Naive B cell (primary cell): ENCODE measurements at regions not wholly inside any gene's neighbourhood (a gene's known extent, or its start where the extent isn't known, plus 50 kb on each side); places are given as distances from the start of the nearest gene placed in this dataset.
"Not testable (repeated sequence)": the region's sequence is repeated elsewhere in the genome, so short reads cannot be mapped to it uniquely, and the experiment has no call there.

Experiments
- ATAC-seq, 2 donors: fragments of 150-1000 bp; cut with Tn5 transposase; 2 replicates each; pipeline ENCODE4 v1.10.0; 2021; ENCODE audit warnings: low read depth in 2 of 2, mild to moderate bottlenecking in 2 of 2, moderate library complexity in 2 of 2
- DNase-seq: peaks from one replicate; pipeline ENCODE4 v3.0.0; 2022
- H3K27ac Mint-ChIP-seq, 6 donors: one replicate each; pipeline ENCODE4 v1.8.0; 2020 to 2022; ENCODE audit warnings: mild to moderate bottlenecking in 6 of 6, mixed read lengths in 6 of 6, moderate library complexity in 5 of 6, inconsistent platforms in 2 of 6
- H3K27me3 Mint-ChIP-seq, 3 donors: one replicate each; pipeline ENCODE4 v1.8.0; 2021 to 2022; ENCODE audit warnings: mixed read lengths in 3 of 3, mild to moderate bottlenecking in 1 of 3
- H3K36me3 Mint-ChIP-seq, 2 donors: one replicate each; pipeline ENCODE4 v1.8.0; 2020 to 2022; ENCODE audit warnings: mixed read lengths in 2 of 2, inconsistent platforms in 1 of 2, mild to moderate bottlenecking in 1 of 2
- H3K4me1 Mint-ChIP-seq, 3 donors: one replicate each; pipeline ENCODE4 v1.8.0; 2020 to 2022; ENCODE audit warnings: mixed read lengths in 3 of 3, inconsistent platforms in 1 of 3, mild to moderate bottlenecking in 1 of 3, moderate library complexity in 1 of 3
- H3K4me3 Mint-ChIP-seq, 8 donors: one replicate each; pipeline ENCODE4 v1.8.0; 2020 to 2022; ENCODE audit warnings: mild to moderate bottlenecking in 8 of 8, mixed read lengths in 8 of 8, moderate library complexity in 8 of 8, inconsistent platforms in 2 of 8
- H3K9me3 Mint-ChIP-seq, 7 donors: one replicate each; pipeline ENCODE4 v1.8.0; 2020 to 2022; ENCODE audit warnings: mixed read lengths in 7 of 7, mild to moderate bottlenecking in 5 of 7, inconsistent platforms in 2 of 7, moderate library complexity in 1 of 7

- H3K9me3 Mint-ChIP-seq, result peaks cover 0 to 5% (median 0%) of the 10 kb centered on the region in 7 donors
- H3K36me3 Mint-ChIP-seq, result peaks cover 0 to 6% of the 10 kb centered on the region in 2 donors
- peaks cover 11 to 25% (median 25%) of the 10 kb centered on the region in 3 donors for H3K27me3 Mint-ChIP-seq
- H3K4me1 Mint-ChIP-seq, result no peaks in the 10 kb centered on the region
- H3K27ac Mint-ChIP-seq, result no peak overlapping the region
- DNase-seq (no peak), ATAC-seq (no peak)
- H3K4me3 Mint-ChIP-seq, result no peak overlapping the region
Observed at GRCh38 chr6:4640139-4640538, 136.1 kb upstream of the CDYL start.

GRCh38 chr6:4638641-4639040 lies 137.6 kb upstream of the CDYL start:
- ATAC-seq (no peak), DNase-seq (no peak)
- H3K36me3 Mint-ChIP-seq, result peaks cover 0 to 6% of the 10 kb centered on the region in 2 donors
- H3K4me1 Mint-ChIP-seq, result no peaks in the 10 kb centered on the region
- no peak overlapping the region for H3K27ac Mint-ChIP-seq
- H3K4me3 Mint-ChIP-seq, result no peak overlapping the region
- H3K27me3 Mint-ChIP-seq, result peaks cover 11 to 25% (median 16%) of the 10 kb centered on the region in 3 donors
- peaks cover 0 to 5% (median 0%) of the 10 kb centered on the region in 7 donors for H3K9me3 Mint-ChIP-seq

GRCh38 chr6:4637691-4638433 lies 138.3 kb upstream of the CDYL start:
- no peak overlapping the region for H3K27ac Mint-ChIP-seq
- H3K4me1 Mint-ChIP-seq, result no peaks in the 10 kb centered on the region
- H3K4me3 Mint-ChIP-seq, result no peak overlapping the region
- ATAC-seq (no peak), DNase-seq (no peak)
- H3K36me3 Mint-ChIP-seq, result peaks cover 0 to 6% of the 10 kb centered on the region in 2 donors
- peaks cover 11 to 24% (median 14%) of the 10 kb centered on the region in 3 donors for H3K27me3 Mint-ChIP-seq
- peaks cover 0 to 5% (median 0%) of the 10 kb centered on the region in 7 donors for H3K9me3 Mint-ChIP-seq

- H3K27me3 Mint-ChIP-seq, result peaks cover 14 to 22% (median 16%) of the 10 kb centered on the region in 3 donors
- H3K4me1 Mint-ChIP-seq, result no peaks in the 10 kb centered on the region
- ATAC-seq, result no peak
- H3K9me3 Mint-ChIP-seq, result peaks cover 0 to 12% (median 0%) of the 10 kb centered on the region in 7 donors
- H3K4me3 Mint-ChIP-seq, result peak overlapping the region in 1 of 8 donors; percentile 30
- DNase-seq, result no peak
- H3K36me3 Mint-ChIP-seq, result peaks cover 0 to 6% of the 10 kb centered on the region in 2 donors
- H3K27ac Mint-ChIP-seq, result no peak overlapping the region
Observed at GRCh38 chr6:4636881-4637224, 139.4 kb upstream of the CDYL start.

- peaks cover 0 to 6% of the 10 kb centered on the region in 2 donors for H3K36me3 Mint-ChIP-seq
- H3K9me3 Mint-ChIP-seq, result peaks cover 0 to 12% (median under 1%) of the 10 kb centered on the region in 7 donors
- ATAC-seq (no peak), DNase-seq (no peak)
- no peaks in the 10 kb centered on the region for H3K4me1 Mint-ChIP-seq
- no peak overlapping the region for H3K27ac Mint-ChIP-seq
- H3K4me3 Mint-ChIP-seq, result peak overlapping the region in 1 of 8 donors; percentile 30
- H3K27me3 Mint-ChIP-seq, result peaks cover 14 to 22% (median 16%) of the 10 kb centered on the region in 3 donors
Observed at GRCh38 chr6:4636191-4636880, 139.9 kb upstream of the CDYL start.

GRCh38 chr6:4635666-4636065 lies 140.5 kb upstream of the CDYL start:
- ATAC-seq (no peak), DNase-seq (no peak)
- Mint-ChIP-seq H3K27ac (no peak overlapping the region), H3K27me3 (peaks cover 14 to 21% (median 16%) of the 10 kb centered on the region in 3 donors), H3K36me3 (peaks cover 3 to 6% of the 10 kb centered on the region in 2 donors), H3K4me1 (no peaks in the 10 kb centered on the region), H3K4me3 (no peak overlapping the region), H3K9me3 (peaks cover 0 to 18% (median 3%) of the 10 kb centered on the region in 7 donors)

GRCh38 chr6:4632421-4632820 lies 143.8 kb upstream of the CDYL start:
- H3K27me3 Mint-ChIP-seq, result peaks cover 0 to 5% (median 2%) of the 10 kb centered on the region in 3 donors
- DNase-seq (no peak), ATAC-seq (no peak)
- no peaks in the 10 kb centered on the region for H3K4me1 Mint-ChIP-seq
- peaks cover 6 to 17% of the 10 kb centered on the region in 2 donors for H3K36me3 Mint-ChIP-seq
- H3K9me3 Mint-ChIP-seq, result peaks cover 2 to 36% (median 21%) of the 10 kb centered on the region in 7 donors
- no peak overlapping the region for H3K27ac Mint-ChIP-seq
- no peak overlapping the region for H3K4me3 Mint-ChIP-seq

GRCh38 chr6:4629789-4630188 lies 146.4 kb upstream of the CDYL start:
- ATAC-seq, H3K27ac Mint-ChIP-seq, DNase-seq, H3K4me1 Mint-ChIP-seq, H3K27me3 Mint-ChIP-seq, H3K4me3 Mint-ChIP-seq: not testable (repeated sequence)
- Mint-ChIP-seq H3K36me3 (peaks cover 6 to 17% of the 10 kb centered on the region in 2 donors), H3K9me3 (peaks cover 4 to 36% (median 21%) of the 10 kb centered on the region in 7 donors)

- no peak overlapping the region for H3K4me3 Mint-ChIP-seq
- DNase-seq, result no peak
- H3K36me3 Mint-ChIP-seq, result peaks cover 2 to 17% of the 10 kb centered on the region in 2 donors
- no peaks in the 10 kb centered on the region for H3K4me1 Mint-ChIP-seq
- H3K27ac Mint-ChIP-seq, result no peak overlapping the region
- H3K9me3 Mint-ChIP-seq, result peaks cover 4 to 27% (median 18%) of the 10 kb centered on the region in 7 donors
- ATAC-seq, result no peak
- H3K27me3 Mint-ChIP-seq, result peaks cover 0 to 6% (median 0%) of the 10 kb centered on the region in 3 donors
Observed at GRCh38 chr6:4625557-4625956, 150.6 kb upstream of the CDYL start.

GRCh38 chr6:4624726-4625125 lies 151.5 kb upstream of the CDYL start:
- Mint-ChIP-seq H3K4me1 (no peaks in the 10 kb centered on the region), H3K9me3 (peaks cover 4 to 19% (median 11%) of the 10 kb centered on the region in 7 donors), H3K4me3 (no peak overlapping the region), H3K27me3 (peaks cover 0 to 6% (median 0%) of the 10 kb centered on the region in 3 donors), H3K27ac (no peak overlapping the region), H3K36me3 (peaks cover 0 to 9% of the 10 kb centered on the region in 2 donors)
- ATAC-seq (no peak), DNase-seq (no peak)

- ATAC-seq (no peak), DNase-seq (no peak)
- peaks cover 0 to 7% (median 5%) of the 10 kb centered on the region in 3 donors for H3K27me3 Mint-ChIP-seq
- H3K4me3 Mint-ChIP-seq, result peak overlapping the region in 1 of 8 donors; percentile 38
- peaks cover 0 to 2% (median 0%) of the 10 kb centered on the region in 7 donors for H3K9me3 Mint-ChIP-seq
- no peaks in the 10 kb centered on the region for H3K36me3 Mint-ChIP-seq
- no peaks in the 10 kb centered on the region for H3K4me1 Mint-ChIP-seq
- no peak overlapping the region for H3K27ac Mint-ChIP-seq
Observed at GRCh38 chr6:4620284-4621151, 155.7 kb upstream of the CDYL start.

- Mint-ChIP-seq H3K36me3 (peaks cover 0 to 11% of the 10 kb centered on the region in 2 donors), H3K27ac (no peak overlapping the region), H3K9me3 (peaks cover 0 to 9% (median 3%) of the 10 kb centered on the region in 7 donors), H3K4me1 (peaks cover 4 to 8% (median 5%) of the 10 kb centered on the region in 3 donors), H3K4me3 (no peak overlapping the region), H3K27me3 (peaks cover 5 to 18% (median 6%) of the 10 kb centered on the region in 3 donors)
- ATAC-seq (no peak), DNase-seq (no peak)
Observed at GRCh38 chr6:4616311-4616710, 159.9 kb upstream of the CDYL start.

- H3K9me3 Mint-ChIP-seq, result peaks cover 0 to 9% (median 3%) of the 10 kb centered on the region in 7 donors
- H3K27ac Mint-ChIP-seq, result no peak overlapping the region
- ATAC-seq, result no peak
- peaks cover 0 to 11% of the 10 kb centered on the region in 2 donors for H3K36me3 Mint-ChIP-seq
- no peak overlapping the region for H3K4me3 Mint-ChIP-seq
- H3K27me3 Mint-ChIP-seq, result peaks cover 10 to 23% (median 10%) of the 10 kb centered on the region in 3 donors
- H3K4me1 Mint-ChIP-seq, result peaks cover 7 to 12% (median 9%) of the 10 kb centered on the region in 3 donors
- no peak for DNase-seq
Observed at GRCh38 chr6:4615891-4616290, 160.3 kb upstream of the CDYL start.
